ENCODE measurements at regions not wholly inside any gene's neighbourhood (a gene's known extent, or its start where the extent isn't known, plus 50 kb on each side); places are given as distances from the start of the nearest gene placed in this dataset.

DNA sequence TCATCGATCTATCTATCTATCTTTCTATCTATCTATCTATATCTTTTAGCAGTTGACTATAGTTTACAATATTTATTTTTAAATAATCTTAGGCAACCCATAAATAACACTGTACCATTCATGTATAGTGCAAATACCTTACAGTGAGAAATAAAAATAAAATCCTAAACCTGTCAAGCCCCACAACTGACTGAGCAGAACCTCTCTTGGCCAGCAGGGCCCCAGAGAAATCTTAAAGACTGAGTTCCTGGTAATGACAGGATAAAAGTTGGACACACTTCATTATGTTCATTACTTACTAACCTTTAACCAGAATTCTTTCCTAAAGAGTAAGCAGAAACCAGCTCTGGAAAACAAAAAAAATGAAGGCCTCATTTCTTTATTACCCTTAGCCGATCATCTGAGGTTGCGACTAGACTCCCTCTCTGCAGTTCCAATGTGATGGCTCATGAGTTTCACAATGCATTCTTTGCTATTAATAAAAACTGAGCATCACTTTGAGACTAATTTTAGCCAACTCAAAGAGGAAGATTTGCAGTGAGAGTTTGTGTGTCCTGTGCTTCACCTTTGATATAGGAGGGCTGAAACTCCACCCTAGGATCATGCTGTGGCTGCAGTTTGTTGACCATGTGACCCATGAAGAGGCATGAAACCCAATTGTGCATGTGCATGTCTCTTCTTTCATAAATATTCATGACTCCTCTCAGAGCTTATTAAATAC, 1072.0 kb downstream of the NSUN3 start:
- Histone ChIP-seq H3K4me2 (ENCODE audit: low read length) (no peak overlapping the region), H3K27ac (ENCODE audit: low read depth, low read length) (peak overlapping the region; percentile 6), H3K4me1 (ENCODE audit: insufficient read depth, low read length) (no peaks in the 10 kb centered on the region), H3K9me3 (ENCODE audit: insufficient read depth, low read depth, low read length) (no peaks in the 10 kb centered on the region), H4K20me1 (ENCODE audit: insufficient read depth, low read length) (no peaks in the 10 kb centered on the region), H3K79me2 (ENCODE audit: insufficient read depth, low read length) (no peaks in the 10 kb centered on the region), H2AFZ (ENCODE audit: low read depth, low read length) (no peak overlapping the region), H3K9ac (ENCODE audit: low read length) (no peak overlapping the region), H3K27me3 (ENCODE audit: insufficient read depth, low read length) (no peaks in the 10 kb centered on the region), H3K4me3 (ENCODE audit: insufficient read depth, low read depth, low read length) (no peak overlapping the region), H3K36me3 (ENCODE audit: insufficient read depth, low read length) (no peaks in the 10 kb centered on the region)
- DNase-seq (ENCODE audit: low read depth) (peak; percentile 26), FAIRE-seq (no peak)
- H3K4me3 Mint-ChIP-seq (ENCODE audit: unreplicated experiment) = no peak overlapping the region
- no peak overlapping the region for H3K27ac Mint-ChIP-seq (ENCODE audit: unreplicated experiment)
- no peaks in the 10 kb centered on the region for H3K36me3 Mint-ChIP-seq (ENCODE audit: low read depth, unreplicated experiment)
- no peaks in the 10 kb centered on the region for H3K9me3 Mint-ChIP-seq (ENCODE audit: unreplicated experiment)
- H3K4me1 Mint-ChIP-seq (ENCODE audit: low read depth, unreplicated experiment) = no peaks in the 10 kb centered on the region
- TF ChIP-seq EZH2 (IDR thresholded peaks at IDR 0.05; ENCODE audit: insufficient read depth, low read length) = no peak
- TF ChIP-seq, protein P1, sequence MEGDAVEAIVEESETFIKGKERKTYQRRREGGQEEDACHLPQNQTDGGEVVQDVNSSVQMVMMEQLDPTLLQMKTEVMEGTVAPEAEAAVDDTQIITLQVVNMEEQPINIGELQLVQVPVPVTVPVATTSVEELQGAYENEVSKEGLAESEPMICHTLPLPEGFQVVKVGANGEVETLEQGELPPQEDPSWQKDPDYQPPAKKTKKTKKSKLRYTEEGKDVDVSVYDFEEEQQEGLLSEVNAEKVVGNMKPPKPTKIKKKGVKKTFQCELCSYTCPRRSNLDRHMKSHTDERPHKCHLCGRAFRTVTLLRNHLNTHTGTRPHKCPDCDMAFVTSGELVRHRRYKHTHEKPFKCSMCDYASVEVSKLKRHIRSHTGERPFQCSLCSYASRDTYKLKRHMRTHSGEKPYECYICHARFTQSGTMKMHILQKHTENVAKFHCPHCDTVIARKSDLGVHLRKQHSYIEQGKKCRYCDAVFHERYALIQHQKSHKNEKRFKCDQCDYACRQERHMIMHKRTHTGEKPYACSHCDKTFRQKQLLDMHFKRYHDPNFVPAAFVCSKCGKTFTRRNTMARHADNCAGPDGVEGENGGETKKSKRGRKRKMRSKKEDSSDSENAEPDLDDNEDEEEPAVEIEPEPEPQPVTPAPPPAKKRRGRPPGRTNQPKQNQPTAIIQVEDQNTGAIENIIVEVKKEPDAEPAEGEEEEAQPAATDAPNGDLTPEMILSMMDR (IDR thresholded peaks at IDR 0.05; ENCODE audit: insufficient read depth, low read depth, low read length) = no peak
- H3K27me3 Mint-ChIP-seq (ENCODE audit: low read depth, unreplicated experiment) = no peaks in the 10 kb centered on the region

- no peaks in the 10 kb centered on the region for H3K27me3 Mint-ChIP-seq (ENCODE audit: low read depth, unreplicated experiment)
These were observed 1085.2 kb downstream of the NSUN3 start for GRCh38 chr3:95148107-95148506.

More at GRCh38 chr3:95148107-95148506, 1085.2 kb downstream of the NSUN3 start:
- H3K36me3 Mint-ChIP-seq (ENCODE audit: low read depth, unreplicated experiment) = no peaks in the 10 kb centered on the region
- TF ChIP-seq, protein P1 (IDR thresholded peaks at IDR 0.05; ENCODE audit: insufficient read depth, low read depth, low read length) = no peak
- no peak for TF ChIP-seq EZH2 (IDR thresholded peaks at IDR 0.05; ENCODE audit: insufficient read depth, low read length)
- Histone ChIP-seq H3K4me3 (ENCODE audit: insufficient read depth, low read depth, low read length) (no peak overlapping the region), H2AFZ (ENCODE audit: low read depth, low read length) (no peak overlapping the region), H3K4me1 (ENCODE audit: insufficient read depth, low read length) (no peaks in the 10 kb centered on the region), H3K27ac (ENCODE audit: low read depth, low read length) (no peak overlapping the region), H3K9me3 (ENCODE audit: insufficient read depth, low read depth, low read length) (no peaks in the 10 kb centered on the region), H3K4me2 (ENCODE audit: low read length) (no peak overlapping the region), H3K36me3 (ENCODE audit: insufficient read depth, low read length) (no peaks in the 10 kb centered on the region), H4K20me1 (ENCODE audit: insufficient read depth, low read length) (no peaks in the 10 kb centered on the region), H3K9ac (ENCODE audit: low read length) (no peak overlapping the region), H3K27me3 (ENCODE audit: insufficient read depth, low read length) (no peaks in the 10 kb centered on the region), H3K79me2 (ENCODE audit: insufficient read depth, low read length) (no peaks in the 10 kb centered on the region)
- FAIRE-seq (no peak), DNase-seq (ENCODE audit: low read depth) (no peak)
- H3K27ac Mint-ChIP-seq (ENCODE audit: unreplicated experiment) = no peak overlapping the region
- H3K4me1 Mint-ChIP-seq (ENCODE audit: low read depth, unreplicated experiment) = no peaks in the 10 kb centered on the region
- no peak overlapping the region for H3K4me3 Mint-ChIP-seq (ENCODE audit: unreplicated experiment)
- no peaks in the 10 kb centered on the region for H3K9me3 Mint-ChIP-seq (ENCODE audit: unreplicated experiment)

All from astrocyte (in vitro differentiated cells and primary cell).